Limb (tissue), 2 donors: ENCODE measurements at regions not wholly inside any gene's neighbourhood (a gene's known extent, or its start where the extent isn't known, plus 50 kb on each side); places are given as distances from the start of the nearest gene placed in this dataset.
"Not testable (repeated sequence)": the region's sequence is repeated elsewhere in the genome, so short reads cannot be mapped to it uniquely, and the experiment has no call there.

ENCODE experiments used
- DNase-seq, 2 donors: peaks; one replicate each; pipeline ENCODE4 v3.0.0-alpha.2; 2016; ENCODE audit errors: extremely low spot score in 2 of 2

DNA sequence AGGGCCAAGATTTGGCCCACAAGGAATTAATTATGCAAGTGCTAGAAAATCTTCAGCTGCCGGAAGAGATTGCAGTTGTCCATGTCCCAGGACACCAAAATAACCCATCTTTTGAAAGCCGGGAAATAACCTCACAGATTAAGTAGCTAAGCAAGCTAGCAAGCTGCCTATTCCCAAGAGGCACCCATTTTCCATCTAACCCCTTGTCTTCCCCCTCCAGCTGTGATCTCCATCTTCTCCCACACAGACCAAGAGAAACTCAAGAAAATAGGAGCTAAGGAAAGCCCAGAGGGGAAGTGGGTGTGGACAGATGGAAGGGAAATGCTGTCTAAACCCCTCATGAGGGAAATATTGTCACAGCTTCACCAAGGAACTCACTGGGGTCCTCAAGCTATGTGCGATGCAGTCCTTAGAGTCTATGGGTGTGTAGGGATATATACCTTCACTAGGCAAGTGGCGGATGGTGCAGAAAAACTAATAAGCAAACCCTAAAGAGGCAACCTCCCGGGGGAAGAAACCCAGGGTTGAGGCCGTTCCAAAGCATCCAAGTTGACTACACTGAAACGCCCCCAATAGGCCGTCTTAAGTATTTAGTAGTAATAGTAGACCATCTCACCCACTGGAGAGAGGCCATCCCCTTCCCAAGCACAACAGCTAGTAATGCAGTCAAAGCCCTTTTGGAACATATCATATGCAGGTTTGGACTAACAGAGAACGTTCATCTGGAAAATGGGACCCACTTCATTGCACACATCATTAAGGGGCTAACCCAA is 64.3 kb upstream of the PRSS16 start:
- no peak for DNase-seq

DNA sequence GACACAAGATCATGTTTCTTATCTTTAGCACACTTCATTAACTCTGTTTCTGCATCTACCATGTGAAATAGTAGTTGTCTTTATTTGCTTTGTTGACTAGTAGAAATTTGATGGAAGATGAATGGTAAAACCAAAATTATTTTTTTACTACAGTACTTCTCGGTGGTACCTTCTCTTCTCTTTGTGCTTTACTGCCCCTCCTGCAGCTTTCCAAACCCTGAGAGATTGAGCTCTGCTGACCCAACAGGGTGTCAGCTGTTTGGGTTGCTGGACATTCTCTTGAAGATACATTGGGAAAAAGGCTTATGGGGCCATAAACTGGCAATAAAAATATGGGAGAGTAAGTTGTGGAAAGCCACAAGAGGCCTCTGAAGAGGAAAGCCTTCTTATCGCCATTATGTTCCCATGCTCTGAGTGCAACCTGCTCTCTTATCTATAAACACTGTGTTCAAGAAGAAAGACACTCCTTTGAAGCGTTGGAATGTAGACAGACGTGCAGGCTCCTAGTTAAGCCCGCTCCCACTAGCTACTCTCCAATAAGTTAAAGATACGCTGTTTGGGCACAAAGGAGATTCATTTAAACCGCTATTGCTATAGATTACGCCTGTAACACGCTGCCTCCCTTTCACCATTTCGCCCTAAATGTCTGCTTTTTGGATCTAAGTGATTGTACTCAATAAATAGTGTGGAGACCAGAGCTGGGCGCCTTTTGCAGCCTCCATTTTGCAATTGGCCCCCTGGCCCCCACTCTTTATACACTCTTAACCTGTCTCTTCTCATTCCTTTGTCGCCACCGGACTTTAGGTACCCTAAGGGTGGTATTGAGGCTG is 60.1 kb upstream of the PRSS16 start:
- DNase-seq, result no peak

DNA sequence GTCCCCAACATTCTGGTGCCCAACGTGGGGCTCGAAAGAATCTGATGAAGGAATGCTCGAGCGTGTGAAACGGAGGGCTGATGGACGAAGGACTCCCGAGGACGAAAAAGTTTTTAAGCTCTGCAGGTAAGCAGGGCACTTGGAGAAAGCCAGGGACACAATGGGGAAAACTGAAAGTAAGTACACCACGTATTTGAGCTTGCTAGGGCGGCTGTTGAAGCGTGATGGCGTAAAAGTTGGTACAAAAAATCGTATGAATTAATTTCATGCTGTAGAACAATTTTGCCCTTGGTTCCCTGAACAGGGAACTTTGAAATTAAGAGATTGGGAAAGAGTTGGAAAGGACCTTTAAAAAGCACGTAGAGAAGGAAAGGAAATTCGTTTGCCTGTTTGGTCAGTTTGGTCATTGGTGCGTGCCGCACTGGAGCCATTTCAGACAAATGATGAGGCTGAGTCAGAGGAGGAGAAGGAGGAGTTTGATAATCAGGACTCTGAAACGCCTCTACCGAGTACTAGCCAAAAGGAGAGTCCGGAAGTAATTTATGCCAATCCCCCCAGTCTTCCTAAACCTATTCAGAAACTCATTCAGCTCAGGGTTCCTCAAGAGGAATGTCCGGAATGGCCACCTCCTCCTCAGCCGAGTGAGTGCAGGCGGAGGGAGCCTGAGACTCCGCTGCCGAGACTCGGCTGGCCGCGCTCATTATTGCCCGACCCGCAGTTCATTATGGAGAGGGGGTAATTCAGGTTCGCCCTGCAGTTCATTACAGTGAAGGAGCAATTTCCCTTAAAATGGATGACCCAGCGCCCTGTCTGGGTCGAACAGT is 59.2 kb upstream of the PRSS16 start:
- peak; percentile 69 to 72 for DNase-seq

DNA sequence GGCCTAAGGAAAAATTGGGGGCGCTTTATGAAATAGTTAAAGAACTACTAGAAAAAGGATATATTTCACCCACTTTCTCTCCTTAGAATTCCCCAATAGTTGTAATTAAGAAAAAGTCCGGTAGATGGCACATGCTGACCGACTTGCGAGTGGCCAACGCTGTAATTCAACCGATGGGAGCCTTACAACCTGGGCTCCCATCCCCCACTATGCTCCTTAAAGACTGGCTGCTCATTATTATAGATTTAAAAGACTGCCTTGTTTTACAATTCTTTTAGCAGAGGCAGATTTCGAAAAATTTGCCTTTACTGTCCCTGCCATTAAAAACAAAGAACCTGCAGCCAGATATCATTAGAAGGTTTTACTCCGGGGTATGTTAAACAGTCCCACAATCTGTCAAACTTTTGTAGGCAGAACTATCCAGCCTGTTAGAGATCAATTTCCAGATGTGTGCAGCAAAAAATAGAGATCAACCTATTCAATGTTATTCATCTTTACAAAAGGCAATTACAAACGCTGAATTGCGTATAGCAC is 58.5 kb upstream of the PRSS16 start:
- peak; percentile 70 to 91 for DNase-seq

DNA sequence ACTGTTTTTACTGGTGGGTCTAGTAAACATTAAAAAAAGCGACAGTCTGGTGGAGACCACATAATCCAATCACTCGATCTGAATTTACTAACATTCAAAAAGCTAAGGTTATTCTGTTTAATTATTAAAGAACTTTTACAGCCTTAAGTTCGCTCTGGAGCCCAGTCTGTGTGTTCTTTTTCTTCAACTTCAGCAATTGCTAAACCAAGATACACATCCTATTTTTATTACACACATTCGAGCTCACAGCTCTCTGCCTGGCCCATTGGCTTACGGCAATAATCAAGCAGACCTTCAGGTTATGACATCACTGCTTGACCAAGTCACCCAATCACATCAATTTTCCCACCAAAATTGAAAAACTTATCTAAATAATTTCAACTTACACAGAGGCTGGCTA is 57.4 kb upstream of the PRSS16 start:
- DNase-seq, result no peak

DNA sequence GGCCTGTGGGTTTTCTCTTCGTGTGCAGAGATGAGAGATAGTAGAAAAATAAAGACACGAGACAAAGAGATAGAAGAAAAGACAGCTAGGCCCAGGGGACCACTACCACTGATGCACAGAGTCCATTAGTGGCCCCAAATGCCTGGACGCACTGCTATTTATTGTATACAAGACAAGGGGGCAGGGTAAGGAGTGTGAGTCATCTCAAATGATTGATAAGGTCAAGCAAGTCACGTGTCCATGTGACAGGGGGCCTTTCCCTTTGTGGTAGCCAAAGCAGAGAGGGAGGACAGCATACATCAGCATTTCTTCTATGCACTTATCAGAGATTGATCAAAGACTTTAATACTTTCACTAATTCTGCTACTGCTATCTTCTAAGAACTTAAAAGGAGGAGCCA is 53.0 kb upstream of the PRSS16 start:
- not testable (repeated sequence) for DNase-seq

DNA sequence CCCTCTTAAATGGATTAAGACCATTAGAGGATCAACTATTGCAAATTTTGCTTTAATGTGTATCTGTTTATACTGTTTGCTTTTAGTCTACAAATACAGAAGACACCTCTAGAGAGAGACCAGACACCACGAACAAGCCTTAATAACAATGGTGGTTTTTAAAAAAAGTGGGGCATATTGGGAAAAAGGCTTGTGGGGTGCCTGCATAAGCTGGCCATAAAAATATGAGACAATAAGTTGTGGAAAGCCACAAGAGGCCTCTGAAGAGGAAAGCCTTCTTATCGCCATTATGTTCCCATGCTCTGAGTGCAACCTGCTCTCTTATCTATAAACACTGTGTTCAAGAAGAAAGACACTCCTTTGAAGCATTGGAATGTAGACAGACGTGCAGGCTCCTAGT is 52.0 kb upstream of the PRSS16 start:
- DNase-seq, result not testable (repeated sequence)
